AG09309 (cell line): ENCODE measurements at regions not wholly inside any gene's neighbourhood (a gene's known extent, or its start where the extent isn't known, plus 50 kb on each side); places are given as distances from the start of the nearest gene placed in this dataset.

Source experiments
- DNase-seq: peaks from one replicate; pipeline ENCODE4 v3.0.0-alpha.2; 2010; ENCODE audit warnings: low read depth
- H3K4me3 ChIP-seq: 2 replicates; pipeline ENCODE4 v1.5.1; 2011; ENCODE audit warnings: mild to moderate bottlenecking, low read depth, low read length, moderate library complexity; ENCODE audit not compliant: control insufficient read depth
- TF ChIP-seq, protein P1 (sequence below): IDR thresholded peaks from 2 replicates; pipeline ENCODE4 v1.5.1; 2011; ENCODE audit warnings: mild to moderate bottlenecking, low read depth, low read length, inconsistent platforms; ENCODE audit not compliant: insufficient read depth, control insufficient read depth; ENCODE audit errors: missing control alignments

DNA sequence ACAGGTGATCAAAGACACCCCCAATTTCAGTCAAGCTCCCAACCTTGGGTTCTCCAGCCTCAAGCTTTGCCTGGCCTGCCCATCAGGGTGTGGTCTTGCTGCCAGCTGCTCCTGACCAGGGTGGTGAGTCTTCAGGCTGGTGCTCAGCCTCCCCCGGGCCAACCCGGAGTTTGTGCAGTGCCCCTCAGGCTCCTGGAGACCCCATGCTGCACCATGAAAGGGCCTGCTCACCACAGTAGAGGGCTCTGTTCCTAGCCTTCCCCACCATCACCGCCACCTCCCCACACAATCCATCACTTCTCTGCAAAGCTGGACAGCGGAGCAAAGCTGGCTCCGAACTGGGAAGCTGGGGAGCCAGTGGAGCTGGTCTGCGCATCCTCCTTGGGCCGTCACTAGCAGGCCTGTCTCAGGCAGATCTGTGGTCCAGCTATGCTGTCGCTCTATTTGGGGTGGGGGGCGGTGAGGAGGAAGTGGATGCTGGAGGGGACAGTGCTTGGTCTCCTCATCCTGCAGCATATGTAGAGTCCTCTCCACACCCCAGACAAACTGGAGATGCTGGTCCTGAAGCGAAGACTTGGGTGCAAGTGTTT is 88.5 kb upstream of the RPL38 start:
- TF ChIP-seq, protein P1, sequence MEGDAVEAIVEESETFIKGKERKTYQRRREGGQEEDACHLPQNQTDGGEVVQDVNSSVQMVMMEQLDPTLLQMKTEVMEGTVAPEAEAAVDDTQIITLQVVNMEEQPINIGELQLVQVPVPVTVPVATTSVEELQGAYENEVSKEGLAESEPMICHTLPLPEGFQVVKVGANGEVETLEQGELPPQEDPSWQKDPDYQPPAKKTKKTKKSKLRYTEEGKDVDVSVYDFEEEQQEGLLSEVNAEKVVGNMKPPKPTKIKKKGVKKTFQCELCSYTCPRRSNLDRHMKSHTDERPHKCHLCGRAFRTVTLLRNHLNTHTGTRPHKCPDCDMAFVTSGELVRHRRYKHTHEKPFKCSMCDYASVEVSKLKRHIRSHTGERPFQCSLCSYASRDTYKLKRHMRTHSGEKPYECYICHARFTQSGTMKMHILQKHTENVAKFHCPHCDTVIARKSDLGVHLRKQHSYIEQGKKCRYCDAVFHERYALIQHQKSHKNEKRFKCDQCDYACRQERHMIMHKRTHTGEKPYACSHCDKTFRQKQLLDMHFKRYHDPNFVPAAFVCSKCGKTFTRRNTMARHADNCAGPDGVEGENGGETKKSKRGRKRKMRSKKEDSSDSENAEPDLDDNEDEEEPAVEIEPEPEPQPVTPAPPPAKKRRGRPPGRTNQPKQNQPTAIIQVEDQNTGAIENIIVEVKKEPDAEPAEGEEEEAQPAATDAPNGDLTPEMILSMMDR: no peak
- no peak overlapping the region for H3K4me3 ChIP-seq
- no peak for DNase-seq

DNA sequence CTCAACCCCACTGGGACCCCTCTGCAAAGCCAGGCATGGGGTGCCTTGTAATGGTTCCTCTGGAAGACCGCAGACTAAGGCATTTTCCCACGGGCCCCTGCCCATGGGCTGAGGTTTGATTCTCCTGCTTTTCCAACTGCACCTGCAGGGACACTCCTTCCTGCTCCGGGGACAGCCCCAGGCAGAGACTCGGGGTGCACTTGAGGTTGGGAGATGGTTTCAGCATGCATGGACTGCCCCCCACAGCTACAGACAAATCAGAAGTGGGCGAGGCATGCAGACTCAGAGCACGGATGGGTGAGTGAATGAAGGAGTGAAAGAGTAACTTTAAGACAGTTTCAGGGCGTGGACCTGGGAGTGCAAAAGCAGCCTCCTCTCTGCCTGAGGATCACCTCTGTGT is 87.9 kb upstream of the RPL38 start:
- no peak for DNase-seq
- TF ChIP-seq, protein P1: no peak
- H3K4me3 ChIP-seq: no peak overlapping the region

DNA sequence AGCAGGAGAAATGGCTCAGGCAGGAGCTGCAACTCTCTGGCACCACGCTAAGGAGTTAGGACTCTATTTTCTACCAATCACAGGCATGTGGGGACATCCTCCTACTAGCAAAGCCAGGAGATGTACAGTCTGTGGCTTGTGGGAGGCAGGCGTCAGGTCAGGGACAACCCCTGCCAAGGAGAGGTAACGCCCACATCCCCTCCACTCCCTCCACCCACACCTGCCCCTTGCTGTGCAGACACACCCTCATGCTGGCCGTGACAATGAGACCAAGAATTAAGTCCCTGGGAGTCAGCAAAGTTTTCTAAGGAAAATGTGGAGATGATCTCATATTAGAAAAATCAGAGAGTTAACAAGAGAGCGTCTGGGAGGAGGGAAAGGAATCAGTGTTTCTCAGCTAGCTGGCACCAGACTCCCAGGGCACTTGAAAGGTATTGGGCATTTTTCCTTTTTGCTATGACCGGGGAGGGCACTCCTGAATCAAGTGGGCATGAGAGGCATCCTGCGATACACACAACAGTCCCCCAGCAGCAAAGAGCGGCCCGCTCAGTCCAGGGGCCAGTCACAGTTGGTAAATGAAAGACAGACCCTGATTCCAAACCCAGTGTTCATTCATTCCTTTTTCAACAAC is 87.3 kb upstream of the RPL38 start:
- no peak for DNase-seq
- no peak overlapping the region for H3K4me3 ChIP-seq
- TF ChIP-seq, protein P1: no peak

DNA sequence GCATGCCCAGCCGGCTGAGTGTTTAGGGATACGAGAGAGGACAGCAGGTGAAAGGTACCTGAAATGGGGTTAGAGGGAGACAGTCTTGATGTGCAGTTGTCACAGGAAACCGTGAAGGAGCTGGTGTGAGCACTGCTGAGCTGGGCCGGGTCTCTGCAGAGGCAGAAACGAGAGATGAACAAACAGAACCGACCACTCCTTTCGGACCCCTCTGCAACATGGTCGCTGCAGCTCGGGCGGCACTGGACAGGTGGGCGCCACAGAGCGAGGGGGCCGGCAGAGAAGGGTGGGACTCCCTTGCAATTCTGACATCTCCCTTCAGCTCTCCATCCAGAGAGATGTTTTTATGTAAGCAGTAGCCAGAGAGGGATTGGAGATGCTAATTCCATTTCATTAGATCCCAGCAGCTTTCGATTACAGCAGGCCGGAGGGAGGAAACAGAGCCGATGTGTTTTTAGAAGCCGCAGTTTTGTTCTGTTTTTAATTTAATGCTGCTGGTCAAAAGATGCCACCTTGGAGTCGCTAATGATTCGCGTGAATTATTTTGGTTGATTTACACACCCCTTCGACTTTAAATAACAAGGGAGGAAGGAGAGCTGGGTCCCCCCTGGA is 86.3 kb upstream of the RPL38 start:
- TF ChIP-seq, protein P1: no peak
- DNase-seq: no peak
- H3K4me3 ChIP-seq: no peak overlapping the region

DNA sequence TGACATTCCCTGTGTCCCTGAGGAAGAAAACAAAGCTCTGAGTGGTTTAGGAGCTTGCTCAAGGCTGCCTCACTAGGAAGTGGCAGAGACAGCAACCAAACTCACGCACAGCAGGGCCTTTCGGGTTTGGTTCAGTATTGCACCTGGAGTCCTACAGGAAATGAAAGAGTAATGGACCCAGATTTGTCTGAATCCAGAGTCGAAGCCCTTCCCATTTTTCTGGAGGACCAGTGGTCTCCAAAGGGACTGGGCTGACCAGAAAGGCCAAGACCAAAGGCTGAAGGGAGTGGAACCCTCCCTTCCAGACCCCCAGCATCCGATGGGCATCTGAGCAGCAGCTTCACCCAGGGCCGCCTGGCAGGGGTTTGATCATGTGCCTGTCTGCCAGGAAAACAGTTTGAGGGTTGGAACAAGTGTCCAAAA is 85.5 kb upstream of the RPL38 start:
- TF ChIP-seq, protein P1: no peak
- no peak overlapping the region for H3K4me3 ChIP-seq
- no peak for DNase-seq

DNA sequence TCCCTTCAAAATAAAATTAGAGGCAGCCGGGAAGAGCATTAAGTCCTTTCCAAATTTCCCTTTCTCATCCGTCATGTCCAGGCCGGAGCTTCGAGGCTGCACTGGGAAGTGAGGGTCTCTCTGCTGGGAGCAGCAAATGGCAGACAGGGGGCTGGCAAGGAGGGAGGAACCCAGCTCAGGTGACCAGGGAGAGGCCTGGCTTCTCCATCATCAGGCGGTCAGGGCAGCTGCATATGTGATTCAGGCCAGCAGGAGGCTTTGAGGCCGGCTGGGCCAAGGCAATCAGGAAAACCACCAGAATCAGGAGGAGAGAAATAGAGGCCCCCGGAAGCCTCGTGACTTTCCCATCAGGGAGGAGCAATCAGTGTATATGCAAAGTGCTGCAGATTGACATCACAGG is 85.0 kb upstream of the RPL38 start:
- H3K4me3 ChIP-seq: no peak overlapping the region
- no peak for DNase-seq
- TF ChIP-seq, protein P1: no peak
